Endothelial cell of umbilical vein (primary cell): ENCODE measurements at regions not wholly inside any gene's neighbourhood (a gene's known extent, or its start where the extent isn't known, plus 50 kb on each side); places are given as distances from the start of the nearest gene placed in this dataset.

Source experiments
- BruUV-seq: library from RNA; stranded (reverse); fragments of 400-500 nt; replicated peaks from 2 replicates; lab custom pipeline; 2021; lab: Mats Ljungman, UMichigan
- CTCF ChIA-PET: fragments of 300-600, 350-600 bp; sonication (Branson Sonifier 250); formaldehyde crosslinking; loops from one replicate; lab custom pipeline; 2021; ENCODE audit warnings: antibody characterized with exemption, inconsistent platforms; lab: Charles Lee
- POLR2A ChIA-PET: fragments of 300-600, 350-600 bp; sonication (Branson Sonifier 250); formaldehyde crosslinking; loops from one replicate; lab custom pipeline; 2021; ENCODE audit warnings: antibody characterized with exemption, inconsistent platforms; lab: Charles Lee
- DNase-seq: peaks from one replicate; pipeline ENCODE4 v3.0.0-alpha.2; 2011; ENCODE audit warnings: low read depth, low spot score
- FAIRE-seq: peaks from 2 replicates; lab custom pipeline; 2011; peaks lifted over from hg19 to GRCh38; lab: Jason Lieb, UNC
- H2AFZ ChIP-seq: 2 replicates; pipeline ENCODE4 v1.6.0; 2012; ENCODE audit warnings: low read depth, low read length, control low read depth, inconsistent platforms
- H3K27ac ChIP-seq: 2 replicates; pipeline ENCODE4 v1.5.1; 2011; ENCODE audit warnings: low read depth, mild to moderate bottlenecking, control low read depth, low read length, moderate library complexity; ENCODE audit not compliant: insufficient read depth
- H3K27me3 ChIP-seq, 2 experiments: 2 replicates each; pipeline versions ENCODE4 v1.6.0 to v1.6.1; 2011; ENCODE audit warnings: low read length in 2 of 2, mixed read lengths in 1 of 2; ENCODE audit not compliant: control insufficient read depth in 2 of 2, insufficient read depth in 2 of 2
- H3K36me3 ChIP-seq, 2 experiments: 2 replicates in 1 of 2; 3 replicates in 1 of 2; pipeline ENCODE4 v1.5.1; 2011; ENCODE audit warnings: low read length in 2 of 2, mild to moderate bottlenecking in 1 of 2, moderate library complexity in 1 of 2; ENCODE audit not compliant: control insufficient read depth in 2 of 2, insufficient read depth in 2 of 2; ENCODE audit errors: extremely low read depth in 1 of 2
- H3K4me1 ChIP-seq: 3 replicates; pipeline ENCODE4 v1.5.1; 2011; ENCODE audit warnings: mild to moderate bottlenecking, low read length; ENCODE audit not compliant: control insufficient read depth, insufficient read depth; ENCODE audit errors: extremely low read depth
- H3K4me2 ChIP-seq: 2 replicates; pipeline ENCODE4 v1.6.1; 2011; ENCODE audit warnings: low read length, control low read depth, mixed read lengths; ENCODE audit not compliant: insufficient read depth
- H3K4me3 ChIP-seq, 3 experiments: fragments of 200-600 bp in 1 of 3; sonication (generic), shearing (Covaris generic) in 1 of 3; replicated peaks in 1 of 3; 2 replicates each; pipeline ENCODE4 v1.5.1; 2011 to 2016; ENCODE audit warnings: control low read depth in 3 of 3, low read length in 3 of 3, mild to moderate bottlenecking in 2 of 3, inconsistent platforms in 1 of 3, low read depth in 1 of 3, moderate library complexity in 1 of 3; ENCODE audit not compliant: insufficient read depth in 1 of 3
- H3K79me2 ChIP-seq: 2 replicates; pipeline ENCODE4 v1.6.0; 2012; ENCODE audit warnings: low read length, inconsistent platforms; ENCODE audit not compliant: control insufficient read depth, insufficient read depth
- H3K9ac ChIP-seq: replicated peaks from 2 replicates; pipeline ENCODE3; 2011; ENCODE audit warnings: low read length, control low read depth; ENCODE audit not compliant: insufficient read depth; ENCODE audit errors: extremely low read depth
- H3K9me1 ChIP-seq: replicated peaks from 3 replicates; pipeline ENCODE4 v1.6.0; 2011; ENCODE audit warnings: mild to moderate bottlenecking, low read length; ENCODE audit not compliant: control insufficient read depth, insufficient read depth; ENCODE audit errors: extremely low read depth
- H3K9me3 ChIP-seq: replicated peaks from 2 replicates; pipeline ENCODE4 v1.5.1; 2012; ENCODE audit warnings: low read length, inconsistent platforms; ENCODE audit not compliant: control insufficient read depth, insufficient read depth
- H4K20me1 ChIP-seq: replicated peaks from 2 replicates; pipeline ENCODE3; 2011; ENCODE audit warnings: mild to moderate bottlenecking, low read length; ENCODE audit not compliant: control insufficient read depth, insufficient read depth; ENCODE audit errors: extremely low read depth
- CTCF ChIP-seq, 2 donors: IDR thresholded peaks; 1 replicate in 1 of 2; 2 replicates in 1 of 2; pipeline ENCODE4 v1.5.1; 2011; ENCODE audit warnings: low read length in 2 of 2, mild to moderate bottlenecking in 2 of 2, moderate library complexity in 2 of 2, control low read depth in 1 of 2, inconsistent platforms in 1 of 2, low read depth in 1 of 2; ENCODE audit not compliant: insufficient read depth in 1 of 2; ENCODE audit errors: extremely low read depth in 1 of 2
- EZH2 ChIP-seq: IDR thresholded peaks from 2 replicates; pipeline ENCODE4 v1.6.1; 2012; ENCODE audit warnings: borderline replicate concordance, low read depth, mild to moderate bottlenecking, moderate library complexity, low read length, inconsistent platforms; ENCODE audit not compliant: severe bottlenecking
- FOS ChIP-seq: IDR thresholded peaks from 2 replicates; pipeline ENCODE4 v1.6.1; 2011; ENCODE audit warnings: mild to moderate bottlenecking, low read length, moderate library complexity, borderline replicate concordance; ENCODE audit not compliant: insufficient read depth
- GATA2 ChIP-seq: IDR thresholded peaks from 2 replicates; pipeline ENCODE4 v1.7.0; 2011; ENCODE audit warnings: low read depth, mild to moderate bottlenecking, moderate library complexity, mixed read lengths, low read length; ENCODE audit not compliant: insufficient read length, insufficient read depth
- JUN ChIP-seq: IDR thresholded peaks from 2 replicates; pipeline ENCODE4 v1.6.1; 2011; ENCODE audit warnings: borderline replicate concordance, low read depth; ENCODE audit not compliant: insufficient read length, insufficient read depth
- MAX ChIP-seq: IDR thresholded peaks from 2 replicates; pipeline ENCODE4 v1.6.1; 2011; ENCODE audit not compliant: insufficient read depth, insufficient read length
- MYC ChIP-seq: IDR thresholded peaks from one replicate; pipeline ENCODE4 v1.6.1; 2011; ENCODE audit warnings: mild to moderate bottlenecking, low read depth, low read length
- POLR2A ChIP-seq: IDR thresholded peaks from 2 replicates; pipeline ENCODE4 v1.6.1; 2012; ENCODE audit warnings: low read depth, mild to moderate bottlenecking, control low read depth, low read length
- POLR2AphosphoS5 ChIP-seq: IDR thresholded peaks from 2 replicates; pipeline ENCODE4 v1.6.1; 2012; ENCODE audit warnings: low read depth, mild to moderate bottlenecking, control low read depth, low read length, moderate library complexity; ENCODE audit not compliant: insufficient read depth
- dilution Hi-C: fragments of 300-500 bp; cut with MboI; formaldehyde crosslinking; loops from one replicate; pipeline ENCODE4 v1.15.0; 2019; ENCODE audit warnings: low sequenced_read_pairs; ENCODE audit not compliant: extremely low pct_ligation_motif_present
- intact Hi-C: fragments of 100-400 bp; cut with micrococcal nuclease; formaldehyde crosslinking; loops from one replicate; pipeline ENCODE4 v1.10.0; 2022

- Histone ChIP-seq H3K4me2 (no peak overlapping the region), H3K9ac (no peak overlapping the region), H2AFZ (no peak overlapping the region), H4K20me1 (no peaks in the 10 kb centered on the region), H3K4me3 (no peak overlapping the region), H3K27ac (no peak overlapping the region), H3K79me2 (no peaks in the 10 kb centered on the region), H3K4me1 (no peaks in the 10 kb centered on the region), H3K36me3 (no peaks in the 10 kb centered on the region), H3K27me3 (no peaks in the 10 kb centered on the region), H3K9me3 (no peaks in the 10 kb centered on the region), H3K9me1 (no peaks in the 10 kb centered on the region)
- CTCF ChIA-PET = no interaction called here
- FAIRE-seq (no peak), DNase-seq (no peak)
- intact Hi-C loops (no loop called here), dilution Hi-C loops (no loop called here)
- POLR2A ChIA-PET = no interaction called here
- TF ChIP-seq FOS (no peak), POLR2A (no peak), MAX (no peak), GATA2 (no peak), CTCF (IDR thresholded peaks at IDR 0.05; ENCODE audit: extremely low read depth in 1 of 2, insufficient read depth in 1 of 2, low read depth in 1 of 2, low read length in 2 of 2) (no peak), MYC (no peak), POLR2AphosphoS5 (no peak), JUN (no peak), EZH2 (no peak)
- no TSS peak for BruUV-seq
Observed at GRCh38 chr2:83823229-83823628, 635.9 kb downstream of the SUCLG1 start.
